SK-N-SH (cell line): ENCODE measurements at regions not wholly inside any gene's neighbourhood (a gene's known extent, or its start where the extent isn't known, plus 50 kb on each side); places are given as distances from the start of the nearest gene placed in this dataset.

Experiments used
- CTCF ChIA-PET: fragments of 300-600, 350-600 bp; formaldehyde crosslinking; extraction: SDS; loops from one replicate; lab custom pipeline; 2021; lab: Yijun Ruan, JAX
- POLR2A ChIA-PET: fragments of 350-600 bp; sonication (Branson Sonifier 250); formaldehyde crosslinking; extraction: SDS; loops from one replicate; lab custom pipeline; 2020; ENCODE audit warnings: antibody characterized with exemption, inconsistent platforms; lab: Yijun Ruan, JAX
- DNase-seq: peaks from one replicate; pipeline ENCODE4 v3.0.0; 2012
- H2AFZ ChIP-seq: fragments of 200-600 bp; sonication (generic); 2 replicates; pipeline ENCODE4 v1.8.1; 2016; ENCODE audit warnings: antibody characterized with exemption, mild to moderate bottlenecking, low read depth
- H3F3A ChIP-seq: fragments of 200-600 bp; sonication (generic); replicated peaks from 2 replicates; pipeline ENCODE3; 2016; ENCODE audit warnings: antibody characterized with exemption, mild to moderate bottlenecking; ENCODE audit not compliant: insufficient read depth
- H3K27ac ChIP-seq, 2 experiments: fragments of 200-500 bp in 1 of 2; fragments of 200-600 bp in 1 of 2; sonication (Bioruptor generic) in 1 of 2; sonication (generic), shearing (Covaris generic) in 1 of 2; 2 replicates each; pipeline versions ENCODE4 v1.5.1 to v1.6.1; 2014 to 2016; ENCODE audit warnings: low read depth in 2 of 2, inconsistent platforms in 1 of 2, low read length in 1 of 2, mild to moderate bottlenecking in 1 of 2, mixed read lengths in 1 of 2
- H3K27me3 ChIP-seq: fragments of 200-600 bp; sonication (generic), shearing (Covaris generic); 2 replicates; pipeline ENCODE4 v1.6.1; 2016; ENCODE audit warnings: mixed run types; ENCODE audit not compliant: insufficient read depth
- H3K36me3 ChIP-seq, 2 experiments: fragments of 200-500 bp in 1 of 2; fragments of 200-600 bp in 1 of 2; sonication (Bioruptor generic) in 1 of 2; sonication (generic) in 1 of 2; replicated peaks in 1 of 2; 2 replicates each; pipeline versions ENCODE3 to v1.5.1; 2014 to 2016; ENCODE audit warnings: low read length in 1 of 2, mild to moderate bottlenecking in 1 of 2; ENCODE audit not compliant: insufficient read depth in 2 of 2, control insufficient read depth in 1 of 2
- H3K4me1 ChIP-seq, 2 experiments: fragments of 200-500 bp in 1 of 2; fragments of 200-600 bp in 1 of 2; sonication (Bioruptor generic) in 1 of 2; sonication (generic), shearing (Covaris generic) in 1 of 2; 2 replicates each; pipeline versions ENCODE4 v1.5.1 to v1.6.1; 2014 to 2016; ENCODE audit warnings: low read depth in 1 of 2, low read length in 1 of 2, mixed run types in 1 of 2; ENCODE audit not compliant: insufficient read depth in 2 of 2, control insufficient read depth in 1 of 2
- H3K4me2 ChIP-seq: fragments of 200-600 bp; sonication (generic), shearing (Covaris generic); 2 replicates; pipeline ENCODE4 v1.6.1; 2017; ENCODE audit warnings: mixed run types
- H3K4me3 ChIP-seq, 2 experiments: fragments of 200-500 bp in 1 of 2; fragments of 200-600 bp in 1 of 2; sonication (Bioruptor generic) in 1 of 2; sonication (generic), shearing (Covaris generic) in 1 of 2; 2 replicates each; pipeline versions ENCODE4 v1.5.1 to v1.8.1; 2014 to 2016; ENCODE audit warnings: low read depth in 2 of 2, inconsistent platforms in 1 of 2, low read length in 1 of 2, mild to moderate bottlenecking in 1 of 2, mixed read lengths in 1 of 2, moderate library complexity in 1 of 2
- H3K79me2 ChIP-seq: fragments of 200-600 bp; sonication (generic); 2 replicates; pipeline ENCODE4 v1.8.1; 2017; ENCODE audit warnings: mild to moderate bottlenecking; ENCODE audit not compliant: insufficient read depth
- H3K9ac ChIP-seq: fragments of 200-600 bp; sonication (generic); 2 replicates; pipeline ENCODE4 v1.6.1; 2017; ENCODE audit warnings: mixed run types
- H3K9me2 ChIP-seq: fragments of 200-600 bp; sonication (generic); 2 replicates; pipeline ENCODE4 v1.6.1; 2017; ENCODE audit warnings: mixed run types
- H3K9me3 ChIP-seq: fragments of 200-600 bp; sonication (generic); 2 replicates; pipeline ENCODE4 v1.6.1; 2017; ENCODE audit warnings: mixed run types, mild to moderate bottlenecking, moderate library complexity
- H4K20me1 ChIP-seq: fragments of 200-600 bp; sonication (generic); 2 replicates; pipeline ENCODE4 v1.6.1; 2017; ENCODE audit warnings: mild to moderate bottlenecking, mixed run types; ENCODE audit not compliant: insufficient read depth
- CHD2 ChIP-seq: fragments of 150-350 bp; IDR thresholded peaks from 2 replicates; pipeline ENCODE4 v1.6.1; 2018; ENCODE audit warnings: low read length; ENCODE audit not compliant: partially characterized antibody
- ELF1 ChIP-seq: IDR thresholded peaks from 2 replicates; pipeline ENCODE4 v1.4.0; 2012
- EP300 ChIP-seq, 2 experiments: IDR thresholded peaks; 2 replicates each; pipeline versions ENCODE4 v1.4.0 to v1.6.1; 2012; ENCODE audit warnings: borderline replicate concordance in 1 of 2, low read depth in 1 of 2, low read length in 1 of 2
- FOSL2 ChIP-seq: IDR thresholded peaks from 2 replicates; pipeline ENCODE4 v1.4.0; 2012; ENCODE audit warnings: low read depth, mild to moderate bottlenecking, moderate library complexity, borderline replicate concordance
- FOXM1 ChIP-seq: IDR thresholded peaks from 2 replicates; pipeline ENCODE4 v1.4.0; 2012; ENCODE audit warnings: low read depth, mild to moderate bottlenecking
- GATA2 ChIP-seq: sonication (generic); formaldehyde crosslinking; IDR thresholded peaks from 2 replicates; pipeline ENCODE4 v1.5.0; 2020; ENCODE audit warnings: mild to moderate bottlenecking, missing genetic modification reagents
- IRF3 ChIP-seq: fragments of 150-350 bp; IDR thresholded peaks from 2 replicates; pipeline ENCODE4 v1.6.1; 2016; ENCODE audit warnings: mild to moderate bottlenecking, low read depth, low read length
- MXI1 ChIP-seq: IDR thresholded peaks from 2 replicates; pipeline ENCODE4 v1.6.1; 2012; ENCODE audit warnings: mild to moderate bottlenecking, low read depth, low read length, improper control_type of control experiment
- RAD21 ChIP-seq: IDR thresholded peaks from 2 replicates; pipeline ENCODE4 v1.6.1; 2012; ENCODE audit warnings: mild to moderate bottlenecking, low read length
- RFX5 ChIP-seq: IDR thresholded peaks from 2 replicates; pipeline ENCODE4 v1.6.1; 2012; ENCODE audit warnings: mild to moderate bottlenecking, improper control_type of control experiment, low read length
- RXRA ChIP-seq: IDR thresholded peaks from 2 replicates; pipeline ENCODE4 v1.4.0; 2012; ENCODE audit warnings: low read depth, mild to moderate bottlenecking, borderline replicate concordance
- SIN3A ChIP-seq: IDR thresholded peaks from 2 replicates; pipeline ENCODE4 v1.6.1; 2012; ENCODE audit warnings: low read depth, mild to moderate bottlenecking, low read length, moderate library complexity, borderline replicate concordance
- SMC3 ChIP-seq: IDR thresholded peaks from 2 replicates; pipeline ENCODE4 v1.6.1; 2012; ENCODE audit warnings: low read depth, low read length, improper control_type of control experiment
- TAF1 ChIP-seq: IDR thresholded peaks from 2 replicates; pipeline ENCODE4 v1.6.1; 2012; ENCODE audit warnings: low read depth, mild to moderate bottlenecking, low read length, moderate library complexity, borderline replicate concordance
- TCF12 ChIP-seq: IDR thresholded peaks from 2 replicates; pipeline ENCODE4 v1.4.0; 2012
- USF1 ChIP-seq: IDR thresholded peaks from 2 replicates; pipeline ENCODE4 v1.4.0; 2012; ENCODE audit warnings: low read depth, borderline replicate concordance
- ZBTB33 ChIP-seq: IDR thresholded peaks from 2 replicates; pipeline ENCODE4 v1.4.0; 2012; ENCODE audit warnings: low read depth, borderline replicate concordance
- WGBS: methylation state at CpG from one replicate; pipeline ENCODE4 v1.1.6; 2017; ENCODE audit warnings: low lambda C conversion rate; 5-methylcytosine and 5-hydroxymethylcytosine counted together

- H3K79me2 ChIP-seq, result no peaks in the 10 kb centered on the region
- no peak overlapping the region for H3K4me3 ChIP-seq
- H2AFZ ChIP-seq, result no peak overlapping the region
- H3K4me2 ChIP-seq, result no peak overlapping the region
- TF ChIP-seq USF1 (no peak), SIN3A (no peak), RFX5 (no peak), EP300 (IDR thresholded peaks at IDR 0.05; ENCODE audit: borderline replicate concordance in 1 of 2, low read depth in 1 of 2, low read length in 1 of 2) (no peak), MXI1 (no peak), TCF12 (no peak), CHD2 (no peak)
- H3K27ac ChIP-seq, result no peak overlapping the region
- H3F3A ChIP-seq, result no peaks in the 10 kb centered on the region
- CTCF ChIA-PET, result no interaction called here
- H3K36me3 ChIP-seq, result no peaks in the 10 kb centered on the region
- no peaks in the 10 kb centered on the region for H3K9me2 ChIP-seq
- H3K27me3 ChIP-seq, result no peaks in the 10 kb centered on the region
- no peaks in the 10 kb centered on the region for H3K4me1 ChIP-seq
- no peaks in the 10 kb centered on the region for H4K20me1 ChIP-seq
- no peaks in the 10 kb centered on the region for H3K9me3 ChIP-seq
- WGBS, result 0% methylated on average over 1 of the region's 1 CpG
- DNase-seq, result no peak
- POLR2A ChIA-PET, result no interaction called here
- H3K9ac ChIP-seq, result no peak overlapping the region
Observed at GRCh38 chrX:145886469-145886868, 68.8 kb downstream of the SLITRK2 start.

GRCh38 chrX:145910017-145910416 is 92.4 kb downstream of the SLITRK2 start:
- WGBS, result 20% methylated on average over 3 of the region's 3 CpGs
- no peaks in the 10 kb centered on the region for H3K9me2 ChIP-seq
- no peak for TF ChIP-seq IRF3
- H3K36me3 ChIP-seq, result no peaks in the 10 kb centered on the region
- H3K27me3 ChIP-seq, result no peaks in the 10 kb centered on the region
- no peaks in the 10 kb centered on the region for H3F3A ChIP-seq
- H3K9ac ChIP-seq, result no peak overlapping the region
- H3K4me1 ChIP-seq, result no peaks in the 10 kb centered on the region
- H3K9me3 ChIP-seq, result no peaks in the 10 kb centered on the region; the same call in 1 of the 2 replicates
- CTCF ChIA-PET, result no interaction called here
- no peak overlapping the region for H2AFZ ChIP-seq
- no peaks in the 10 kb centered on the region for H3K79me2 ChIP-seq
- no peak overlapping the region for H3K4me2 ChIP-seq
- POLR2A ChIA-PET, result no interaction called here
- H3K4me3 ChIP-seq, result no peak overlapping the region
- H3K27ac ChIP-seq, result no peak overlapping the region
- DNase-seq, result no peak
- no peaks in the 10 kb centered on the region for H4K20me1 ChIP-seq

GRCh38 chrX:145919400-145919799 is 101.8 kb downstream of the SLITRK2 start:
- no peaks in the 10 kb centered on the region for H3K79me2 ChIP-seq
- no peak overlapping the region for H2AFZ ChIP-seq
- TF ChIP-seq SMC3 (no peak), FOSL2 (no peak), RXRA (no peak), RFX5 (no peak), FOXM1 (no peak), SIN3A (no peak), GATA2 (CRISPR knock-in tag) (no peak), TAF1 (no peak), RAD21 (no peak), IRF3 (no peak), ELF1 (no peak), ZBTB33 (no peak)
- H3K4me1 ChIP-seq, result no peaks in the 10 kb centered on the region
- H4K20me1 ChIP-seq, result no peaks in the 10 kb centered on the region
- ChIA-PET CTCF (no interaction called here), POLR2A (no interaction called here)
- no peaks in the 10 kb centered on the region; the same call in 1 of the 2 replicates for H3K9me2 ChIP-seq
- no peaks in the 10 kb centered on the region for H3K9me3 ChIP-seq
- H3K9ac ChIP-seq, result no peak overlapping the region
- no peak overlapping the region for H3K4me3 ChIP-seq
- no peaks in the 10 kb centered on the region for H3K27me3 ChIP-seq
- no peak overlapping the region for H3K27ac ChIP-seq
- no peaks in the 10 kb centered on the region for H3F3A ChIP-seq
- H3K4me2 ChIP-seq, result no peak overlapping the region
- no peak for DNase-seq
- no peaks in the 10 kb centered on the region for H3K36me3 ChIP-seq
